ENCODE measurements at regions not wholly inside any gene's neighbourhood (a gene's known extent, or its start where the extent isn't known, plus 50 kb on each side); places are given as distances from the start of the nearest gene placed in this dataset.

DNA sequence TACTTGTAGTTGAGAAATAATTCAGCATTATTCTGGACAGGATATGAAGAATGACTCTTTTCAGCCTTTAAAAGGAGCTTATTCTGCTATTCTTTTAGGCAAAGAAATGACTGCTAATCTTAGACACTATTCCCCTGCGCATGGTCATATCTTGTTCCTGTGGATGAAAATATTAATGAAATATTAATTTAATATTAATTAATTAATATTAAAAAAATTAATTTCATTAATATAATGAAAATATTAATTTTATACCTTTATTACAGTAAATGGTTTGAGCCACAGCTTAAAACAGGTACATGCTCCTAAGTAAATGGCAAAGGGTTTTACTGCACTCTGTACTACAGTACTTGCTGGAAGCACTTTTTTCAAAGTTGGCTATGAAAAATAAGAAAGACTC, 890.1 kb upstream of the PIK3C3 start:
- H3K27ac ChIP-seq: no peak overlapping the region
- no peaks in the 10 kb centered on the region for H3K4me1 ChIP-seq
- H3K9me3 ChIP-seq: no peaks in the 10 kb centered on the region
- no peak for DNase-seq
- intact Hi-C loops (cut with DNase I; ENCODE audit: low total_unique reads): no loop called here
- TF ChIP-seq POLR2AphosphoS5 (IDR thresholded peaks at IDR 0.05): no peak
- no peak for TF ChIP-seq CTCF (IDR thresholded peaks at IDR 0.05)
- no peak for TF ChIP-seq POLR2A (IDR thresholded peaks at IDR 0.05)
- no peak for TF ChIP-seq EP300 (IDR thresholded peaks at IDR 0.05; ENCODE audit: low read depth)
- 0 to 46% methylated on average over 1 of the region's 1 CpG for WGBS, 2 donors (ENCODE audit: low coverage in 1 of 2)
- no peak overlapping the region for H3K4me3 ChIP-seq
- in situ Hi-C loops (cut with MboI; ENCODE audit: low pct_ligation_motif_present in 1 of 4, low pct_unique_long_range_greater_than_20kb in 1 of 4, low sequenced_read_pairs in 3 of 4): loop anchor here in 1 of 4 donors (25.0 kb wide), 1 partner anchor 97 kb away; no protein-coding TSS in a partner anchor
- H3K27me3 ChIP-seq: no peaks in the 10 kb centered on the region
- no peaks in the 10 kb centered on the region for H3K36me3 ChIP-seq

DNA sequence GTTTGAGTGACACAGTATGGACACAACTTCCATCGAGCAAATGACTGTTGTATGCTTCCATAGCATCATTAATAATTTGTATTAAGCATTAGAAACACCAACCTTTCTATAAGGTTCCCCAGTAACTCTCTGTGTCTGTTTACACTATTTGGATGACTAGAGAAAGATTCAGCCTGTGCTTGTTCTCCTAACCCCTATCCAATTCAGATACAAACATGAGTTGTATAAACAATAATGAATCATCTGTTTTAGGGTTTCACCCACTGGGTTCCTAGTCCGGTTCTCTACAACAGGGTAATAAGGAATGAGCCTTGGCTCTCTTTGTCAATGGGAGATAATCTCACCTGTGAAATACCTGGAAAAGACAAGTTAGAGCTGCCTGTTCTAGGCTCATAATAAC, 894.1 kb upstream of the PIK3C3 start:
- no peak for DNase-seq
- H3K36me3 ChIP-seq: no peaks in the 10 kb centered on the region
- intact Hi-C loops (cut with DNase I; ENCODE audit: low total_unique reads): no loop called here
- 28 to 61% methylated on average over 2 of the region's 2 CpGs for WGBS, 2 donors (ENCODE audit: low coverage in 1 of 2)
- H3K9me3 ChIP-seq: no peaks in the 10 kb centered on the region
- H3K27me3 ChIP-seq: no peaks in the 10 kb centered on the region
- H3K4me1 ChIP-seq: no peaks in the 10 kb centered on the region
- H3K4me3 ChIP-seq: no peak overlapping the region
- H3K27ac ChIP-seq: no peak overlapping the region
- TF ChIP-seq POLR2A (IDR thresholded peaks at IDR 0.05): no peak
- TF ChIP-seq POLR2AphosphoS5 (IDR thresholded peaks at IDR 0.05): no peak
- TF ChIP-seq EP300 (IDR thresholded peaks at IDR 0.05; ENCODE audit: low read depth): no peak
- no peak for TF ChIP-seq CTCF (IDR thresholded peaks at IDR 0.05)
- in situ Hi-C loops (cut with MboI; ENCODE audit: low pct_ligation_motif_present in 1 of 4, low pct_unique_long_range_greater_than_20kb in 1 of 4, low sequenced_read_pairs in 3 of 4): loop anchor here in 1 of 4 donors (25.0 kb wide), 1 partner anchor 101 kb away; no protein-coding TSS in a partner anchor

- WGBS, 2 donors (ENCODE audit: low coverage in 1 of 2): 50 to 69% methylated on average over 1 of the region's 1 CpG
- H3K4me1 ChIP-seq: no peaks in the 10 kb centered on the region
- no peaks in the 10 kb centered on the region for H3K9me3 ChIP-seq
- no peak overlapping the region for H3K4me3 ChIP-seq
- no peaks in the 10 kb centered on the region for H3K27me3 ChIP-seq
- DNase-seq: no peak
- intact Hi-C loops (cut with DNase I; ENCODE audit: low total_unique reads) (no loop called here), in situ Hi-C loops (cut with MboI; ENCODE audit: low pct_ligation_motif_present in 1 of 4, low pct_unique_long_range_greater_than_20kb in 1 of 4, low sequenced_read_pairs in 3 of 4) (loop anchor here in 1 of 4 donors (25.0 kb wide), 1 partner anchor 103 kb away; no protein-coding TSS in a partner anchor)
- H3K27ac ChIP-seq: no peak overlapping the region
- no peak for TF ChIP-seq EP300 (IDR thresholded peaks at IDR 0.05; ENCODE audit: low read depth)
- no peak for TF ChIP-seq POLR2AphosphoS5 (IDR thresholded peaks at IDR 0.05)
- TF ChIP-seq CTCF (IDR thresholded peaks at IDR 0.05): no peak
- TF ChIP-seq POLR2A (IDR thresholded peaks at IDR 0.05): no peak
- no peaks in the 10 kb centered on the region for H3K36me3 ChIP-seq
These were observed 896.0 kb upstream of the PIK3C3 start for GRCh38 chr18:41059126-41059415.

DNA sequence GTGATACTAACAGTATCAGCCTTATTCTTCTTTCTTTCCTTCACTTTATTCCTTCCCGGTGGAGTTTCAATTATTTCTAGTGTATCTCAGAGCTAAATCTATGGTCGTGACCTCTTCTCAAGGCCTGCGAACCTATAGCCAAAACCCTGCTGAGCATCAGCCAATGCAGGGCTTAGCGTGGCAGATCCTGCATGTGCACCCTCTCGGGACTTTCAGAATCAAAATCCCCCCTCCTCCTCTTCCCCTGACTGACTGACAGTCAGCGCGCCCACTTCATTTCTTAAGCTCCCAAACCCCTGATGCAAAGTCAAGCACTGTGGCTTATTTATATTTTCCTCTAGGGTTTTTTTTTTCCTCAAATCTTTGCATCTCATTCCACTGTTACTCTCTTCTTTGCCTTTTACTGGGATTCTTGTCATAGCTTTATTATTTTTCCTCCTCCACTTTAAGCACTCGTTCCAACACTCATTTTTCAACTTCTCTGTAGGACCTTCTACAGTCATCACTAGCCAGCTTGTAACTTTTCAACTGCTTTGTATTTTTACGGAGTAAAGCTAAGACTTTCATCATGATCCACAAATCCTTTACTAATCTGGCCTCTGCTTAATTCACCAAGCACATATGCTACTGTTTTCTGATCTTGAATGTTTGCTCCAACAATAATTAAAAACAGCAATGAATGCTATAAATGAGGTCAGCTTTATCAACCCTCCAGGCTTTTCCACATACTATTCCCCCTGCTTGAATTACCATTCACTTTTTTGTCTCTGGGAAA, 896.5 kb upstream of the PIK3C3 start:
- in situ Hi-C loops (cut with MboI; ENCODE audit: low pct_ligation_motif_present in 1 of 4, low pct_unique_long_range_greater_than_20kb in 1 of 4, low sequenced_read_pairs in 3 of 4): loop anchor here in 1 of 4 donors (25.0 kb wide), 1 partner anchor 104 kb away; no protein-coding TSS in a partner anchor
- 67 to 69% methylated on average over 6 to 9 of the region's 9 CpGs for WGBS, 2 donors (ENCODE audit: low coverage in 1 of 2)

More for the DNA sequence above, 896.5 kb upstream of the PIK3C3 start:
- no peak overlapping the region for H3K4me3 ChIP-seq
- H3K4me1 ChIP-seq: no peaks in the 10 kb centered on the region
- no peak for DNase-seq
- H3K27me3 ChIP-seq: no peaks in the 10 kb centered on the region
- H3K9me3 ChIP-seq: no peaks in the 10 kb centered on the region
- H3K27ac ChIP-seq: no peak overlapping the region
- TF ChIP-seq EP300 (IDR thresholded peaks at IDR 0.05; ENCODE audit: low read depth) (no peak), CTCF (IDR thresholded peaks at IDR 0.05) (no peak), POLR2A (IDR thresholded peaks at IDR 0.05) (no peak), POLR2AphosphoS5 (IDR thresholded peaks at IDR 0.05) (no peak)
- H3K36me3 ChIP-seq: no peaks in the 10 kb centered on the region
- intact Hi-C loops (cut with DNase I; ENCODE audit: low total_unique reads): no loop called here
